ENCODE measurements at regions not wholly inside any gene's neighbourhood (a gene's known extent, or its start where the extent isn't known, plus 50 kb on each side); places are given as distances from the start of the nearest gene placed in this dataset.
A peak's percentile ranks its signal among the peaks of the same experiment; 100 is the strongest.

DNA sequence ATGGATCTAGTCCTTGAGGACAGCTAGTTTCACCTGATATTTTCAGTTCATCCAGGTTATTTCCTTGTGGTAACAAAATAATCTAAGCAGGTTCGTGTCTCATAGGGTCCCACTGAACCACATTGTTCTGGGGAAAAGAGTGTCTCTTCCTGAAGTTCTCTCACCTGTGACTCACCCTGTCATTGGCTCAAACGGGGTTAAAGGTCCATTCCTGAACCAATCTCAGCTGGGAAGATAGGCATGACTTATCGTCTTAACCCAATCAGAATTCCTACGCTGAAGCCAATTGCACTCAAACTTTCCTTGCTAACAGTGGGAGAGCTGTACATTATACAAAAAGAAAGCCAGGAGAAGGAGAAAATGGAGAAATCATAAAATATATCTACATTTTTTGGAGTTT is 475.8 kb downstream of the TOX3 start:
- no peak for DNase-seq (ENCODE audit: low read depth in 2 of 2)
- no peak for TF ChIP-seq CTCF (IDR thresholded peaks at IDR 0.05; ENCODE audit: low read depth, low read length)
- no peak overlapping the region for H3K4me3 ChIP-seq (replicated peaks in 1 of 2; ENCODE audit: low read depth in 2 of 2, low read length in 2 of 2)

DNA sequence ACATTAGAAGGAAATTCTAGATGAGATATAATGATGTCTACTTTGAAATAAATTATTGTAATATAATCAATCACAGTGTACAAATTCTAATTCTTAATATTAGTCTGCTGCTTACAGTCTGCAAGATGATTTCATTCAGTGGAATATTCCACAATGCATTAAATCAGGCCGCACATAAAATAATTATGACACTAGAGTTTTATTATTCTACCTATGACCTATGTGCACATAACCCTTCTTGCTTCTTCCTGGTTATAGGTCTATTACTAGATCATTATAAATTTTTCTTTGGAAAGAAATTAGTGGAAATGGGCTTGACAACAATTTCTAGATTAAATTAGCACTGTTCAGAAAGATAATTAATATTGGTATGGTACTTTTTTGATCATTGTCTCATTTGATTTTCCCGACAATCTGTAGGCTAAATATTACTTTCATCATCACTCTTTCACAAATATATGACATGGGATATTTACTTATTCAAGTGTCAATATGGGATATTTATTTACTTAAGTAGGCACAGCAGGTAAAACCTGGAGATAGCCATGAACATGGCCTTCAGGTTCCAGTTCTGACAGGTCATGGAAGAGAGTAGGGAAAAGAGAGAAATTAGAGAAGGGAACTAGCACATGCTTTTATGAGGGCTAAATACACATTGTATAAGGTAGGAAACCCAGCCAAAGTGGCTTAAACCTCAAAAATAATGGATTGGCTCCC is 476.4 kb downstream of the TOX3 start:
- no peak for DNase-seq (ENCODE audit: low read depth in 2 of 2)
- TF ChIP-seq CTCF (IDR thresholded peaks at IDR 0.05; ENCODE audit: low read depth, low read length): no peak

GRCh38 chr16:52069866-52070265 is 477.1 kb downstream of the TOX3 start:
- no peak overlapping the region for H3K4me3 ChIP-seq (replicated peaks in 1 of 2; ENCODE audit: low read depth in 2 of 2, low read length in 2 of 2)
- TF ChIP-seq CTCF (IDR thresholded peaks at IDR 0.05; ENCODE audit: low read depth, low read length): no peak
- DNase-seq (ENCODE audit: low read depth in 2 of 2): peak; percentile 11 to 20

More for the DNA sequence above, 476.4 kb downstream of the TOX3 start:
- H3K4me3 ChIP-seq (replicated peaks in 1 of 2; ENCODE audit: low read depth in 2 of 2, low read length in 2 of 2): no peak overlapping the region

- peak; percentile 9 to 13 for DNase-seq (ENCODE audit: low read depth in 2 of 2)
- no peak for TF ChIP-seq CTCF (IDR thresholded peaks at IDR 0.05; ENCODE audit: low read depth, low read length)
- no peak overlapping the region for H3K4me3 ChIP-seq (replicated peaks in 1 of 2; ENCODE audit: low read depth in 2 of 2, low read length in 2 of 2)
Measured at GRCh38 chr16:52068447-52069074, 478.4 kb downstream of the TOX3 start.

- DNase-seq (ENCODE audit: low read depth in 2 of 2): no peak
- H3K4me3 ChIP-seq (replicated peaks in 1 of 2; ENCODE audit: low read depth in 2 of 2, low read length in 2 of 2): no peak overlapping the region
- no peak for TF ChIP-seq CTCF (IDR thresholded peaks at IDR 0.05; ENCODE audit: low read depth, low read length)
Measured at GRCh38 chr16:52066962-52067361, 480.0 kb downstream of the TOX3 start.

DNA sequence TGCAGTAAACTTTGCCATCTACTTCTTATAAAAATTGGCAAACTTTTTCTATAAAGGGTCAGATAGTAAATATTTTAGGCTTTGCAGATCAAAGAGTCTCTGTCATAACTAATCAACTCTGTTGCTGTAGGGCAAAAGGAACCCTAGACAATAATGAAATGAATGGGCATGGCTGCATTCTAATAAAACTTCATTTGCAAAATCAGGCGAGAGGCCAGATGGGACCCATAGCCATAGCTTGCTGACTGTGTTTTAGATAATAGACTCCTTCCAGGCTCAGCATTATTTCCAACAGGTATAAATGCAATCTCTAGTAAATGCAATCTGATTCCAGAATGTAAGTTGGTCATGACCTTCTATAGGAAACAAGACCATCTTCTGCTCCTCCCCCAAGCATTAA is 490.7 kb downstream of the TOX3 start:
- no peak for DNase-seq (ENCODE audit: low read depth in 2 of 2)
- no peak overlapping the region for H3K4me3 ChIP-seq (replicated peaks in 1 of 2; ENCODE audit: low read depth in 2 of 2, low read length in 2 of 2)
- no peak for TF ChIP-seq CTCF (IDR thresholded peaks at IDR 0.05; ENCODE audit: low read depth, low read length)

All from cardiac fibroblast (primary cell).